ENCODE measurements at regions not wholly inside any gene's neighbourhood (a gene's known extent, or its start where the extent isn't known, plus 50 kb on each side); places are given as distances from the start of the nearest gene placed in this dataset.

- TF ChIP-seq CTCF (IDR thresholded peaks at IDR 0.05; ENCODE audit: control extremely low read depth in 1 of 3, insufficient read depth in 1 of 3, low read depth in 1 of 3, low read length in 3 of 3) (no peak), SRF (IDR thresholded peaks at IDR 0.05; ENCODE audit: low read depth, low read length) (no peak), POLR2A (IDR thresholded peaks at IDR 0.05; ENCODE audit: control extremely low read depth in 1 of 2, low read depth in 2 of 2, low read length in 2 of 2) (no peak)
Observed at GRCh38 chr1:60141276-60141675, 67.7 kb upstream of the C1orf87 start.
